ENCODE measurements at regions not wholly inside any gene's neighbourhood (a gene's known extent, or its start where the extent isn't known, plus 50 kb on each side); places are given as distances from the start of the nearest gene placed in this dataset.
"Not testable (repeated sequence)": the region's sequence is repeated elsewhere in the genome, so short reads cannot be mapped to it uniquely, and the experiment has no call there.

DNA sequence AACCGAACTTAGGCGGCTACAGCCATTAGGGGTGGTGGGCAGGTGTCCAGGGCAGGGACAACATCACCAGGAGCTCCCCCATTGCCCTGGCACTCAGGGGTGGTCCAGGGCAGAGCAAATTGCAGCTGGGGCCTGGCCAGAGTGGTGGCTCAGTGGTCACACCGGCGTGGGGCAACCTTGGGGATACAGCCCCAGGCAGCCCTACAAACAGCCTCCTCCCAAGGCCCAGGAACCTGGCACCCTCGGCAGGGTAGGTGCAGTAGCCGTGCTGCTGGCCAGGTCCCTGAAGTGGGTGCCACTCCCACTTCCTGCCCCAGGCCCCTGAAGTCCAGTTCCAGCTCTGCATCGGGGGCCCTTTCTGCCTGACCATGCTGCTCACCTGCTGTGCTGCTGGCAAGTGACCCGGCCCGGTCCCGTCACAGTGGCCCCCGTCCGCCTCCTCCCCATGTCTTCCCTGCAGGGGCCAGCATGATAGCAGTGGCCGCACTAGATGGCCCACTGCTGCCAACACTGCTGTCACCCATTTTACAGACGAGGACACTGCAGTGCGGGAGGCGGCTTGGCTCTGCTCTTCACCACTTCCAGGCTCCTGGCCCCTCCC is 712.8 kb downstream of the MATN1 start:
- no peak for DNase-seq

GRCh38 chr1:30009720-30010119 is 713.7 kb downstream of the MATN1 start:
- DNase-seq, result no peak

GRCh38 chr1:30008998-30009657 is 714.3 kb downstream of the MATN1 start:
- no peak for DNase-seq

DNA sequence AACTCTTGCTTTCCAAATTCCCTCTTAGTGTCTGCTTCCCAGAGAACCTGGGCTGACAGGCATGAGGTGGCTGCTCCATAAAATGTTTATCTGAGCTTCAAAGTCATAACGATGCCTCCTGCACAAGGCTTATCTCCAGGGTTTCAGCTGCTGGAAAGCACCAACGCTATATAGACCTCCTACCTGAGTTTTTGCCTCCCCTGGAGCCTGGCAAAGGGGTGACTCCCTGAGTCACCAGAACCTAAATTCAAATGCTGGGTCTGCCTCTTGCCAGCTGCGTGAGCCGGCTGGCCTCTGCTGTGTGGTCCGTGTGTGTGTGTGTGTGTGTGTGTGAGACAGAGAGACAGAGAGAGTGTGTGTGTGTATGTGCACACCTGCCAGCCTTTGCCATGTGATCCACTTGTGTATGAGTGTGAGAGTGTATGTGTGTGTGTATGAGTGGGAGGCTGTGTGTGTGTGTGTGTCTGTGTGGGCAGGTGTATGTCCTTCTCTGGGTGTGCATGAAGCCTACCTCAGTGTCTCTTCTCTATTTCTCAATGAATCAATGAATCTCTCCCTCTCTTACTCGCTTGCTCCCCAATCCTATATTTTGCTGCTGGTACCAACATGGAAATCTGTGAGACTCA is 714.9 kb downstream of the MATN1 start:
- no peak for DNase-seq

GRCh38 chr1:30005972-30006619 is 717.3 kb downstream of the MATN1 start:
- no peak for DNase-seq

- no peak for DNase-seq
These were observed 721.7 kb downstream of the MATN1 start for GRCh38 chr1:30001732-30002039.

DNA sequence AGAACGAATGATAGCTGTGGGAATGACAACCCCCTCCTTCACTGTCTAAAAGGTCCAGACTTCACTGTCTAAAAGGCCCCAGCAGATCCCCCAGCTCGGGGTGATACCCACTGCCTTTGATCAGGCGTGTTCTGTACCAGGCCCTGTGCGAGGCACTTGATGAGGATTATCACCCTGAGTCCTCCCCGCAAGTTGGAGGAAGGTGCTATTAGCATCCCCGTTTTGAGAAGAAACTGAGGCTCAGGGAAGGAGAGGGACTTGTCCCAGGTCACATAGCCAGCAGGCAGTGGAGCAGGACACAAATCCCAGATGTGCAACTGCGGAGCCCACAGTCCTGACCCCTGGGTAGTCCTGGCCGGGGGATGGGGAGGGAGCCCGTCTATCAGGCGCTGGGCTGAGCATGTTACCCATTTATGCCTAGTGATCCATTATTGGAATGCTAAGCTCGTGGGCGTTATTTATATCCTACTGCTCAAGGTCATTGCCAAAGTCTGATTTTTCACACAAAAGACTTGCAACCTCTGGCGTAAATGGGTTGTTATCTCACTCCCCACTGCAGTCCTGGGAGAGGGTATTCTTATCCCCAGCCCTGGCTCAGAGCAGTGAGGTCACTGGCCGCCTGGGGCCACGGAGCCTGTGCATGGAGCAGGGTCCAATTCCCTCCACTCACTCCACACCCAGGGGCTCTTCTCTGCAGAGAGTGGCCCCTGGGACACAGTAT is 722.2 kb downstream of the MATN1 start:
- DNase-seq, result no peak

- DNase-seq, result no peak
These were observed 723.1 kb downstream of the MATN1 start for GRCh38 chr1:30000266-30000665.

DNA sequence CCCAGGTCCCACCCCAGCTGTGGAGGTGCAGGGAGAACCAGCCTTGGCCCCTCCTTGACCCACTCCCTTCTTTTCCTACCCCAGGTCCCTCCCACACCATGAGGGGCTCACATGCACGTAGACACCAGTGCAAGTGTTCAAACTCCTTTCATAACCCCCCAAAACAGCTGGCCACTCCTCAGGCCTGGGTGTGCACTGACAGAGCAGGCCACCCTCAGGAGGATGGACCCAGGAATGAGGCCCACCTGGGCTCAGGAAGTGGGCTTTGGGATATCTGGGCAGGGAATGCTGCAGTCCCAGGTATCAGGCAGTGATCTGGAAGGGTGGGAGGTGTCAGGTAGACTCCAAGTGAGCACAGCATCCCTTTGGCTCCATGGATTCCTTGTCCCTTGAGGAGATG is 723.8 kb downstream of the MATN1 start:
- no peak for DNase-seq

GRCh38 chr1:29998686-29999085 is 724.7 kb downstream of the MATN1 start:
- no peak for DNase-seq

DNA sequence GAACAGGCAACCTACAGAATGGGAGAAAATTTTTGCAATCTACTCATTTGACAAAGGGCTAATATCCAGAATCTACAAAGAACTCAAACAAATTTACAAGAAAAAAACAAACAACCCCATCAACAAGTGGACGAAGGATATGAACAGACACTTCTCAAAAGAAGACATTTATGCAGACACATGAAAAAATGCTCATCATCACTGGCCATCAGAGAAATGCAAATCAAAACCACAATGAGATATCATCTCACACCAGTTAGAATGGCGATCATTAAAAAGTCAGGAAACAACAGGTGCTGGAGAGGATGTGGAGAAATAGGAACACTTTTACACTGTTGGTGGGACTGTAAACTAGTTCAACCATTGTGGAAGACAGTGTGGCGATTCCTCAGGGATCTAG is 725.6 kb downstream of the MATN1 start:
- not testable (repeated sequence) for DNase-seq

GRCh38 chr1:29993950-29994349 is 729.4 kb downstream of the MATN1 start:
- DNase-seq, result no peak

- no peak for DNase-seq
These were observed 731.6 kb downstream of the MATN1 start for GRCh38 chr1:29991815-29992214.

GRCh38 chr1:29991025-29991424 is 732.4 kb downstream of the MATN1 start:
- no peak for DNase-seq

DNA sequence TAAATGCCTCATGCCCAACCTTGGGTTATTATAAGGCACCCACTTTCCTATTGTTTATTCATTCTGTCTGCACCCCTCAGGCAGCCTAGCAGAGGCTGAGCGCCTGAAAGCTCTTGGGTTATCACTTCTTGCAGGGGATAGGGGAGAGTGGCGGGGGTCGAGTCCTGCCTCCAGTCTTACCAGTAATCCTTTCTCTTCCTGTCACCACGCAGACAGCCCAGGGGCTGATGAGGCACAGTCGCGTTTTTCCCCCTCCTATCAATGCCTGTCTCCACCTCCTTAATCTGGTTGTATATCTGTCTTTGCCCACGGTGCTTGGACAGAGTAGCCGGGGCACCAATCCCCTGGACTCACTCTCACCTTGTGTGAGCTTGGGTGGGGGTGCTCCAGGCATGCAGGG is 733.1 kb downstream of the MATN1 start:
- no peak for DNase-seq

GRCh38 chr1:29986986-29987385 is 736.4 kb downstream of the MATN1 start:
- DNase-seq, result no peak

GRCh38 chr1:29985606-29985945 is 737.8 kb downstream of the MATN1 start:
- no peak for DNase-seq

GRCh38 chr1:29984862-29985605 is 738.4 kb downstream of the MATN1 start:
- DNase-seq, result no peak

DNA sequence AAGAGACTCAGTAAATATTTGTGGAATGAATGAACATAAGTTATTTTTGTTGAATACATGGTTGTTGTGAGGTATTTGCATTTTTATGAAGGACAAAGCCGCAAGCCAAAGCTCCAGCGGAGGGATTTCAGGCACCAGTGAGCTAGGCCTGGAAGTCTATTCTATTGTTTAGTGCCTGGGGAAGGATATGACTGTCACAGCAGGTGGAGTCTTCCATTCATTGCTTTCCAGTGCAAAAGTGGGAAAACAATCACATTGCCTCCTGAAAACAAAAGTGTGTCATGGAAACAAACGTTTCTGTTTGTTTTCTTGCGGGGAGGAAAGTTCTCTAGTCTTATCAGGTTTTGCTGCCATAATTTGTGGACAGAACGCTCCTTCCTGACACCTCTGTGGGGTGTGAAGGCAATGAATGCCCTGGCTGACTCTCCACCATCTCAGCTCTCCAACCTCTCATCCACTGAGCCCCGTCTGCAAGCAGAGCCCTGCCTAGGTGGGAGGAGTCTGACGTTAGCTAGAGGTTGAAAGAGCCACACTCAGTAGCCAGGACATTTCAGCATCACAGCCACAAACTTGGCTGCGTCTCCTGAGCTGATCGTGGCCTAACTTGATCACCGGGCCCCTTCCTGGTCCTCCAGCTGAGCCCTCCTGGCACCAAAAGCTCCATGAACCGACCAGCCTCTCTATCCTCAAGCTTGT is 739.1 kb downstream of the MATN1 start:
- no peak for DNase-seq

DNA sequence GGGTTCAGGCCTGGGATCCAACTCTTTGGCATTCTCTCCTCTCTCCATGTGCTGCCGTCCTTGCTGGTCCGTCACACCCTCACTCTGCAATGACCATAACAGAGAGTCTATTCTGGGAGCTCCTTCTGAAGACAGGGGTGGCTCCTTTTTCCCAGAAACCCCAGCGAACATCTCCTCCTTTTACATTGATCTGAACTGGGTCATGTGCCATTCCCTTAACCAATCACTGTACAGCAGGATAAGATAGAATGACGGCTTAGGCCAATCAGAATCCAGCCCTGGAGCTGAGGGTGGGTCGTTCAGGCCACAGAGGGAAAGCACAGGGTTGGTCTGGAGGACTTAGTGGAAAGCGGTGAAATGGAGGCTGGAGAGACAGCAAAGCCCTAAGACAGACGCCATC is 740.1 kb downstream of the MATN1 start:
- no peak for DNase-seq

DNA sequence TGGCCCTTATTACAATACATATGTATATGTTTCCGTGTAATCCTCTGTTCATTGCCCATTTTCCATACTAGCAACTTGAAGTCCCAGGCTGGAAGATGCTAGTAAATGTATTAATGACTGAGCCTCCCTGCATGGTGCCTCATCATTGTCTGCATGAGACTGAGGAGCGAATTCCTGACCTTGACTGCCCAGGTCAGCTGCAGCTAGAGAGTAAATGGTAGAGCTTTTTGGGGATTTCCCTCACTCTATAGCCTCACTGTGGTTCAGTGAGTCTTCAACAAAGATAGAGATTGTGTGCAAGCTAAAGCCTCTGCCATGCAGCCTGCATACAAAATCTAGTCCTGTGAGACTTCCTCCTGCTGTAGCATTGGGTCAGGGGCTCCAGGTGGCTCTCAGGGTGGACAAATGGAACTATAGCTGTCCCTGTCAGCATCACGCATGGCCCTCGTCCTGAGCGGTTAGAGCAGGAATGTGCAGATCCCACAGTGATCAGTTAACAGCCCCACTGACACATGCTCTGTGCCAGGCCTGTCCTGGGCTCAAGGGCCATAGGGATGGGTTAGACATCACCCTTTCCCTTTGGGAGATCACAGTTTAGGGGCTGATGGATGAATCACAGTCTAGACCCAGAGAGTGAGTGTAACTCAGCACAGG is 741.7 kb downstream of the MATN1 start:
- DNase-seq, result no peak

DNA sequence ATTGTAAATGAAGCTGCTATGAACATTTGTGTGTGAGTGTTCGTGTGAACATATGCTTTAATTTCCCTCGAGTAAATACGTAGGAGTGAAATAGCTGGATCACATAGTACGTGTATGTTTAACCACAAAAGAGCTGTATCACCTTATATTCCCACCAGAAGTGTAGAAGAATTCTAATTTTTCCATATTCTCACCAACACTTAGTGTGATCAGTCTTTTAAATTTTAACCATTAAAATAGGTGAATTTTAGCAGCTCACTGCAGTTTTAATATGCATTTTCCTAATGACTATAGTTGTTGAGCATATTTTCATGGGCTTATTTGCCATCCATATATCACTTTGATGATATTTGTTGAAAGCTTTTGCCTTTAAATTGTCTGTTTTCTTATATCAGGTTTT is 741.2 kb downstream of the PTPRU start:
- DNase-seq, result no peak

Data from CD4-positive, alpha-beta T cell treated with Interleukin-21 for 1 hour (primary cell).